Activated CD4-positive, CD25-positive, alpha-beta regulatory T cell (primary cell): ENCODE measurements at regions not wholly inside any gene's neighbourhood (a gene's known extent, or its start where the extent isn't known, plus 50 kb on each side); places are given as distances from the start of the nearest gene placed in this dataset.

Source experiments
- DNase-seq, 4 experiments: peaks; one replicate each; lab custom pipeline; 2025; lab: John Stamatoyannopoulos, UW

DNA sequence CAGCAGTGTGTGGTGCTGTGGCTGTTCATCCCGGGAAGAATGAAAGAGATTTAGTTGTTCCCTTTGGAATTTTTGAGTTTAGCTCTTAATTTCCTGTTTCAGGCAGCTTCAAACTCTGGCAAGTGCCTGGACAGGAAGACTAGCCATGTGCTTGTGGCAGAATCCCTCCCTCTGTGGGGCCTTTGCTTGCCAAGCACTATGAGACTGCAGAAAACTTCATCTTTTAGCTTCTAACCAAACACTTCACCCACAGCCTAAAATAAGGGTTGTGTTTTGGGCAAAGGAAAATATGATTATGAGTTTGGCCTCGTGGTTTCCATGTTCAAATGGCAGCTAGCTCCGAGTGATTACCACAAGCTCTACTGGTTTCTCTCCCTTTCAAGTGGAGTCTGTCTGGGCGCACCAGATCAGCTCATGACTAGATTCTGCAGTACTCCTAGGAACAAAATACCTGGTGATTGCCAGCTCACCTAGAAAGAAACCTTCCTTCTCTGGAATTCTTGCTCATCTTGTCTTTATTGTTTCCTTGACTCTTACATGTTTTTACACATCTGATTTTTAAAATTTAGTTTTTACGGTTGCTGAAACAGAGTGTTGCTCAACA is 707.5 kb downstream of the SLITRK6 start:
- no peak for DNase-seq

DNA sequence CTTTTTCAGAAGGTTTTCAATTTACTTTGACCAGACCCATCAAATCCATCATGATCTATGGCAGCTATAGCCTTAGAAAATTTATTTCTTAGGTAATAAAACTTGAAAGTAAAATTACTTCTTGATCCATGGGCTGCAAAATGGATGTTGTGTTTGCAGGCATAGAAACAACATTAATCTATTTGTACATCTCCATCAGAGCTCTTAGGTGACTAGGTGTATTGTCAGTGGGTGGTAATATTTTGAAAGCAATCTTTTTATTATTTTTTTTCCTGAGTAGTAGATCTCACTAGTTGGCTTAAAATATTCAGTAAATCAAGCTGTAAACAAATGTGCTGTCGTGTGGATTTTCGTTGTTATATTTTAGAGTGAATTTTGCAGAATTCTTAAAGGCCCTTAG is 710.0 kb downstream of the SLITRK6 start:
- no peak for DNase-seq

DNA sequence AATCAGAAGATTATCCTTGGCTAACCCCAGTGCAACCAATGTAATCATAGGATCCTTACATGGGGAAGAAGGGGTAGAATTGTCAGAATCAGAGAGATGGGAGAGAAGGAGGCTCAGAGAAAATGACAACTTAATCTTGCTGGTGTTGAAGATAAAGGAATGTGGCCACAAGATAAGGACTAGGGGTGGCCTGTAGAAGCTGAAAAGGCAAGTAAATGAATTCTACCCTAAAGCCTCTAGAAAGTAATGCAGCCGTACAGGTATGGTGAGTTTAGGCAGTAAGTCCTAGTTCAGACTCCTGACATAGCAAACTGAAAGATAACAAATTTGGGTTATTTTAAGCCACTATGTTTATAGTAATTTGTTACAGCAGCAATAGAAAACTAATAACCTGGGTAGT is 718.5 kb downstream of the SLITRK6 start:
- no peak for DNase-seq

DNA sequence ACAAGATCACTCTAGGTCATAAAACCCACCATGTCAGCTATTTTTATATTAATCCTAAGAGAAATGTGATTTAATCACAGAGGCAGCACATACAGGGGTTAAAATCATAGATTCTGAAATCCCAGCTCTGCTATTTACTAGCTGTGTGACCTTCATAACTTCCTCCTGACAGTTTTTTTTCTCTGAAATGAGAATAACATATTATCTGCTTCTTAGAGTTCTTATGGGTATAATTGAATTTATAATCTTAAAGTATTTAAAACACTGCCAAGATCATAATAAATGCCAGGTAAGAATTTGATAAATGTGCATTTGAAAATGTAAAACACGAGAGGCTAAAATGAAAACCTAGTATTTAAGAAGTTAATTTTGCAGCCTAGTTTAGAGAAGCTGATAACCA is 722.9 kb downstream of the SLITRK6 start:
- no peak for DNase-seq

DNA sequence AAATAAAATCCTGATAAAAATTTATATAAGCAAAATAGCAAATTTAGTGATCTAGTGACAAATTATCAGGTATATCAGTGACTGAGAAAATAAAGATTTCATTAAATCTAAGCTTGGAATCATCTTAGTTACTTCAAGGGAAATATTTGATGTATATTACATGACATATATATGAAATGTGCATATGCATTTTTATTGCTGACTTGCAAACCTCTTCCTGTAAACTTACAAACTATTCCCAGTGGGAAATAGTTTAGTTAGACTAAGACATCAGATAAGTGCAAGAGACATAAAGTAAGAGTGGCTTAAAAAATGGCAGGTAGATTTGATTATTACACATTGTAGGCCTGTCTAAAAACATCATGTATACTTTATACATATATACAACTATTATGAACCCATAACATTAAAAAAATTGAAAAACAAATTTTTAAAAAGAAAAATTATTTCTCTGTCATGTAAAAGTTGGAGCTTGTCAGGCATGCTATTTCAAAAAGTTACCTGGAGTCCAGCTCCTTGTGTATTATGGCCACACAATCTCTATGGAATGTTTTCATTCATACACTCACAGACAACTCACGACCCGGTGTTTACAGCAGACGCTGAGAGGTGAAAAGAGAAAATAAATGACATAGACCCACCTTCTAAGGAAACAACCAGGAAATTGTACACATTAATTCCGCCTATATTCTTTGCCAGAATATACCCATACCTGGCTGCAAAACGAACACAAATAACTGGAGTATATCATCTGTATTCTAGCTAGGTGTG is 724.5 kb downstream of the SLITRK6 start:
- no peak for DNase-seq

DNA sequence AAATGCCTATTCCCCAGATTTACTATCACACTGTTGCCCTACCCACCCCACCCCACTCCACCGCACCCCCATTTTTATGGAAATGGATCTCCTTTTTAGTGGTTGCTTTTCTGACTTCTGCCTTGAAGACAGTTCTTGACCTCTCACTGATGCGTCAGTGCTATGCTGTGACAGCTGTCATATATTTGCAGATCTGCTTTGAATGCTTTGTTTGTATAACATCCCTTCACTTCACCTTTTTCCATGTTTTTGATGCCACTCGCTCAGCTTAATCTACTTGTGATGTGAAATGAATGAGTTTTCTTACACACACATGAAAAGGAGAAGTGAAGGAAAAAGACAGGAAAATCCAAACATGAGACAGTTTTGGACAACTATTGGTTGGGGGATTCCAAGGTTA is 731.0 kb downstream of the SLITRK6 start:
- no peak for DNase-seq

DNA sequence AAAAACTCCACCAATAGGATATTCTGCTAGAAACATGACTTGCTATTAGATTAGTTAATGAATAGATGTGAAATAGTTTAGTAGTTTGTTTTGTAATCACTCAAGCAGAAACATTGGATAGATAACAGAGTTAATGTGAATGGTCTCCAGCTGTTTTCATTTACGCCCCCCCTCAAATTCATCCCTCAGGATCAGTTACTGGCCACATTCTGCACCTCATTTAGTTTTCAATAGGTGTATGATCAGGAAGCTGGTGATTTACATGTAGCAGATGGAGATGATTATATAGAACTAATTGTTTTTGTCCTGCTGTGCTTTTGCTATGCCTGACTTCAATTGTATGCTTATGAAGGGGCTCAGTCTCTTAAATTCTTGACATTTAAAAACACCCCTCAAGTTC is 759.0 kb downstream of the SLITRK6 start:
- DNase-seq = no peak

DNA sequence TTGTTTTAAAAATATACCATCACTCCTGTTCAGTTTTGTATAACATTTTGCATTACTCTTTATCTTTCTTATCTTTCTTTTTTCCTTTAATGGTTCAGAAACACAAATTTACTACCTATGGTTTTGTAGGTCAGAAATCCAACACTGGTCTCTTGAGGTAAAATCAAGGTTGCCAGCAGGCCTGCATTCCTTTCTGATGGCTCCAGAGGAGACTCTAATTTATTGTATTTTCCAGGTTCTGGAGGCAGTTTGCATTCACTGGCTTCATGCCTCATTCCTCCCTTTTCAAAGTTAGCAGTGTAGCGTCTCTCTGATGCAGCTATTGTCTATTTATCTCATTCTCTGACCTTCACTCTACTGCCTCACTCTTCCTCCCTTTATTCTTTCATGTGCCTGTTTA is 767.4 kb downstream of the SLITRK6 start:
- no peak for DNase-seq

DNA sequence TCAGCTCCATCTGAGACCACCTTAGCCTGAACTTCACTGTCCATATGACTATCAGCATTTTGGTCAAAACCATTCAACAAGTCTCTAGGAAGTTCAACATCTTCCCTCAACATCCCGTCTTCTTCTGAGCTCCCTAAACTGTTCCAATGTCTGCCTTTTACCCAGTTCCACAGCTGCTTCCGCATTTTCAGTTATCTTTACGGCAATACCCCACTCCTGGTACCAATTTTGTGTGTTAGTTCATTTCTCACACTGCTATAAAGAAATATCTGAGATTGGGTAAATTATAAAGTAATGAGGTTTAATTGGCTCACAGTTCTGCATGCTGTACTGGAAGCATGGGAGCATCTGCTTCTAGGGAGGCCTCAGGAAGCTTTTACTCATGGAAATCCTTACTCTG is 771.2 kb downstream of the SLITRK6 start:
- no peak for DNase-seq

DNA sequence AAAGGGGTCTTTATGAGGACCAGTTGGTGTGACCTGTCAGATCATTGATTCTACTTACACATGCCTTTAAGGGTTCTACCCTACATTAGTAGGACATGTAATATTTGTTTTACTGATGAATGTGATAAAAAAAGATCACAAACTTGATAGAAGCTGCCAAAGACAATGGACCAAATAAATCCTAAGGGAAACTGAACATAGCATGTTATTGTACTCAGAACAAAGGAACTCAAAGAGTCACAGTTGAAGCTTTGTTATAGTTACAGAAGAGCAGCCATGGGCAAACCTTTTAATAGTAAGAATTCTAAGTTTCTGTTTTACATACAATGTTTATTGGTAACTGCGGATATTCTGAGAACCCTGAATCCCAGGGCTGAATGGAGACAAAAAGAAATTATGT is 780.1 kb downstream of the SLITRK6 start:
- DNase-seq = no peak

DNA sequence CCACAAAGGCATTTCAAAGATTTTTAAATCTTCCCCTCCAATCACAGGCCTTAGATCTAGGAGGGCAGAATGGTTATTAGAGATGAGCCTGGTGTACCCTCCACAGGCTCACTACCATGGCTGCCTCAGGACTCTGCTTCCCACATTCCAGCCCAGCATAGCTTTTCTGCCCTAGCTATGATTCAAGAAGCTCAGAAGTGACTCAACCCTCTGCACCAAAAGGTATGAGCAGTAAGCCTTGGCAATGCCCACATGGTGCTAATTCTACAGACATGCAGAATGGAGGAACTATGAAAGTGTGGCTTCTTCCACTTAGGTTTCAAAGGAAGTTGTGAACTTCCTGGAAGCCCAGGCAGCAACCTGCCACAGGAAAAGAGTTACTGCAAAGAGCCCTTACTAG is 786.2 kb downstream of the SLITRK6 start:
- DNase-seq = no peak

DNA sequence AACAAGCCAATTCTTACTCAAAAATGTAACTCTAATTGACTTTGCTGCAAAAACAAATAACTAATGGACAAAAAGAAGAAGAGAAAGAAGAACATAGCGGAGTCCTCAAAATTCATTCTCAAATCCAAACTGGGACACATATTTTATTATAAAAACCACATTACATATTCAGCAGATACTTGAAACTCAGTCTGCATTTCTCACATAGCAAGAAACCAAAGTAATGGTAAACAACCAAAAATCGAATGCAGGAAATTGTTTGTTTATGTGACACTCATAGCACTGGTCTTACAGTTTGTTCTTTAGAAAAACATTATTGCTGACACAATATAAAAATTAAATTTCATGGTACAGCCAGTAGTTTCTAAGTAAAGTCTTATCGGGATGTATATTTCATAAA is 789.8 kb downstream of the SLITRK6 start:
- DNase-seq = no peak

DNA sequence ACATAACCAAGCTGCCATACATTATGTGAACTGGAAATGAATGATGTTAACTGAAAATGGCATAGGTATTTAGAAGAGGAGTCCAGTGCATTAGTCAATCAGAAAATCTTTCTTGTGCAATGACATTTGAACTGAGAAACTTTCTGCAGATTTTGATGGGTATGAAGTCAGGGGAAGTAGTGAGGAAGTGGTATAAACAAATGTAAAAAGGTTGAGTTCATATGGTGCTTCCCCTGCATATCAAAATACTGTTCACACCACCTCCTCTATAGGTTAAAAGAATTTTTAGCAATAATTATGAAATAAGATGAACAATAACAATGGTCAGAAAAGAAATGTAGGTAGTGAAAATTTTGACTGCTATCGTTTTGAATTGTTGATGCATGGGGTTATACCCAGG is 800.0 kb downstream of the SLITRK6 start:
- DNase-seq = no peak

DNA sequence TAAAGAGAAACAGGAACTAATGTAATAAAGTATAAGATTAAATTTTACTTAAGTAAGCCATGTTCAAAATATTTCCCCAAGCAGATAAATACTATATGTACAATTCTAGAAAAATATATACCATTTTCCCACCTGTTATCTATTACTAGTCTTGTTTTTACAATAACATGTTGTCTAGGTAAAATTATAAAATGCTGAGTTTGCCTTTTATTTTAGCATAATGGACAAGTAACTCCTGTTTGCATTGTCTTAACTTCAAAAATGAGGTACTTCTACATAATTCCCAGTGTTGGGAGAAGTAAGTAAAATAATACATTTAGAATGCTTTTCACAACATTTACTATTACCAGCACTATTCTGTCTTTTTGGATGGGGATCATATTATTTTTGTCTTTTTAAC is 800.5 kb downstream of the SLITRK6 start:
- DNase-seq = no peak

DNA sequence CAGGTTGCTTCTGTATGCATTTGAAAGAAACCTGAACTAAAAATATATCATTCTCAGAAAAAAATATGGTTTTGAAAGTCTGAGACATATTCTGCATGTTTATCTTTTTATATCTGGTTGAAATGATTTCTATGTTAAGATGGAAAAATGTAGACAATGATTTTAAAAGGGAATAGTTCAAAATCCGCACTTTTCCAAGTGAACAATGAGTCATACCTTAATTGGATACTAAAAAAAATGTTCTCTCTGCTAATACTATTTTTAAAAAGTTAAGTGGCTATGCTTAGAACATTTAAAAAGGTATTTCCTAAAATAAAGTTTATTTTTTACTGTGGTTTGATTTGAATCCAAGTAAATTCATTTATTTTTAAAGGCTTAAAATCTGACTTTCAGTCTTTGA is 801.4 kb downstream of the SLITRK6 start:
- no peak for DNase-seq

DNA sequence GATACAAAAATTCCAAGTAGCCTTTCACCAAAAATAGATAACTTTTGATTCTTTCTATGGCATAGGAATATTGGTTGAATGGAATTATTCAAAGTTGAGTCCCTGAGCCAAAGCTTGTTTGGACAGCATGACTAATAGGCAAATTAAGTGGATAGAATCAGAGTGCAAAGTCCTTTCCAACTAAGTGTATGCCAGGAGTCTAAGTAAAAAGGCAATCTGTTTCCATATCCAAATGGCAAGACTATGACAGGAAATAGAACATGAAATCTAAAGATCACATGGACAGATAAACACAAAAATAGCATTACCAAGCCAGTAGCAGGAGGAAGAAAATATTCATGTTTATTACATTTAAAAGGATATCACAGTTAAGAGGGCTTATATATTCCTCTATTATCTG is 804.6 kb downstream of the SLITRK6 start:
- no peak for DNase-seq

DNA sequence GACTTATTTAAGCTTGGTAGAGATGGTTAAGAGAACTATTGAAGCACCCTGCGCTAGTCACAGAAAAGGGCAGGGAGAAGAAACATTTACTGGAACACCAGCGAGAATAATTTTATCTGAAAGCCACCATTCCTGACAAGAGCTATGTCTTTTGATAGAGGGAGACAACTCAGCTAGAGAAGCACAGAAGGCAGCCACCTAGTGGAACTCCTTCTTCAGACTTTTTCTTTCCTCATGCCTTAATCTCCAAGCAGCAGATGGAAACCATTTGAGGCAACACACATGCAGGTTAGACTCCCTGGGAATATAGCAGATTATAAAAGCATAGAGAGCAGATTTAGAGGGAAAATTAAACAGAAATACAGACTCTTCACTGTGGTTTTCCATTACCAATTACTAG is 813.4 kb downstream of the SLITRK6 start:
- no peak for DNase-seq

DNA sequence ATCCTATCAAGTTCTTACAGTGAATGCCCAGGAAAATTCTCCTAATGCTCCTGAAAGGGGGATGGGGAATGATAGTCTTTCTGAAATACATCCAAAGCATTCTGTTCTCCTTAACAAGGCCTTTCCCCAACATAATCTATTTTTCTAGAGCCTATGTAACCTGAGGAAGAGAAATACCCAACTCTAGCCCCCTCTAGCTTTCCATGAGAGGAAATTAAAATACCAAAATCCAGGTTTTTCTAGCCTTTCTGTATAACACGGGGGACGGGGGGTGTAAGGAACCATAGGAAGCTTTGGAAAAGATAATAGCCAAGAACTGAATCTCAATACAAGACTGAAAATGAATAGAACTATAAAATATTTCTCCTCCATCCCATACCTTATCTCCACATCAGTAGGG is 815.9 kb downstream of the SLITRK6 start:
- DNase-seq = no peak

DNA sequence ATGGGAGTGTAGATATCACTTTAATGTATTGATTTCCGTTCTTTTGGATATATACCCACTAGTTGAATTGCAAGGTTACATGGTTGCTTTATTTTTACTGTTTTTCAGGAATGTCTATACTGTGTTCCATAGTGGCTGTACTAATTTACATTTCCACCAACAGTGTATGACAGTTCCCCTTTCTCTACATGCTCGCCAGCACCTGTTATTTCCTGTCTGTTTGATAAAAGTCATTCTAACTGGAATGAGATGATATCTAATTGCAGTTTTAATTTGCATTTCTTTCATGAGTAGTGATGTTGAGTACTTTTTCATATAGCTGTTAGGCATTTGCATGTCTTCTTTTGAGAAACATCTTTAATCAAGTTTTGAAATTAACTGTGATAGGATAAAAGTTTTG is 818.6 kb downstream of the SLITRK6 start:
- no peak for DNase-seq

DNA sequence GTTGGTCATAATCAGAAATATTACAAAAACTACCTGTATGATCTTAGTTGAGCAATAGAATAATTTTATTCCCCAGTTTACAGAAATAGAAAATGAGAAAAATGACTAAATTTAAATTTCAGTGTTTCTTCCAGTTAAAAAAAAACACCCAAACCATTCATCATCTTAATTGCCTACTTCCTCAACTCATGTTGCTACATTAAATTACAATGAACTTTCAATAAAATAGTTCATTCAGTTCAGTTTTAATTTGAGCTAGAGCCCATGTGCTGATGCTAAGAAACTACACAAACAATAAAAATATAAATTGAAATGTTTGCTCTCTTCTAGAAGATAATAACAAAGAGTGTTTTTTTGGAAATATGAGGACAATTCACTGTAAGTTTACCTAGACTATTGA is 820.4 kb downstream of the SLITRK6 start:
- no peak for DNase-seq

DNA sequence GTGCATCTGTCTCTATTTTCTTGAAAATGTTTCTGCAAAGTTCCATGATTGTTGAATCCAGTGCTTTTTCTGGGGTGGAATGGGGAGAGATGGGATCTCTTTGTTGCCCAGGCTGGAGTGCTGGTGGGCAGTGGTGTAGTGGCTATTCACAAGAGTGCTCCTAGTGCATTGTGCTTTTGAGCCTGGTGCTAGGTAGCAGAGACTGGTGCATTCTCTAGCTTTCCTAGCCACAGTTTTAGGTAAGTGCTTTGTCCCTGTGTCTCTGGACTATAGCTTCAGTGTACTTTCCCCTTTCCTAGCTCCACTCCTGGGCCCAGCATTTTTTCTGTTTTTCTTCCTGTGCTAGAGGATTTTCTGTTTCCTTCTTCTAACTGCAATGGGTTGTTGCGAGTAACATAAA is 825.6 kb downstream of the SLITRK6 start:
- DNase-seq = no peak

DNA sequence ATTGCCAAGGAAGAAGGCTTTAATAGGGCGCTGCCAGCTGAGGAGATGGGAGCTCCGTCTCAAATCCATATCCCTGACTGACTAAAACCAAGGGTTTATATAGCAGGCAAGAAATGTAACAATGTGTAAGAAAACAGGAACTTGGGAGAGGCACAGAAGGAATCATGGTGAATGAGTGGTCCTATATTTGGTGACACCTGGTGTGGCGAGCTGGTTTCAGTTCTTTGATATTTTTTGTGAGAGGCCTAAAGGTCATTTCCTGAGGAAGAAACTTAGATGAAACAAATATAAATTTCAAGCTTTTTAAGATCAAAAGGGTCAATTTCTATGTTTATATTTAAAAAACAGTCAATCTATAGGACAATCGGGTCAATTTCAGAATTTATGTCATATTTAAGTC is 826.3 kb downstream of the SLITRK6 start:
- DNase-seq = no peak

DNA sequence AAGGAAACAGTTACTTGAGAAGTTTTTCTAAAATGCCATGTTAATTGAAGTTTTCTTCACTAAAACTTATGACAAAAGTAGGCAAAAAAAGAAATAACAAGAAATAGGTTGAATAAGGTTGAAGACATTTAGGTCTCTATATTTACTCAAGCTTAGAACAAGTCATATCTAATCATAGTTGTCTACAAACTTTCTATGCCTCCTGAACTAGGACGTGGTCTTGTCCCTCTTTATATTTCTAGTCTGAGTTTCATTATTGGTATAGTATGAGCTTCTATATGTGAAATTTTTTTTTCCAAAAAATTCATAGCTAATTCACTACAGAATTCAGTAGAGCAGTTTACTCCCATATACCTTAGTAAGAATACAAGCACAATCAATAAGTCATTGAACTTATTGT is 836.4 kb downstream of the SLITRK6 start:
- DNase-seq = no peak

DNA sequence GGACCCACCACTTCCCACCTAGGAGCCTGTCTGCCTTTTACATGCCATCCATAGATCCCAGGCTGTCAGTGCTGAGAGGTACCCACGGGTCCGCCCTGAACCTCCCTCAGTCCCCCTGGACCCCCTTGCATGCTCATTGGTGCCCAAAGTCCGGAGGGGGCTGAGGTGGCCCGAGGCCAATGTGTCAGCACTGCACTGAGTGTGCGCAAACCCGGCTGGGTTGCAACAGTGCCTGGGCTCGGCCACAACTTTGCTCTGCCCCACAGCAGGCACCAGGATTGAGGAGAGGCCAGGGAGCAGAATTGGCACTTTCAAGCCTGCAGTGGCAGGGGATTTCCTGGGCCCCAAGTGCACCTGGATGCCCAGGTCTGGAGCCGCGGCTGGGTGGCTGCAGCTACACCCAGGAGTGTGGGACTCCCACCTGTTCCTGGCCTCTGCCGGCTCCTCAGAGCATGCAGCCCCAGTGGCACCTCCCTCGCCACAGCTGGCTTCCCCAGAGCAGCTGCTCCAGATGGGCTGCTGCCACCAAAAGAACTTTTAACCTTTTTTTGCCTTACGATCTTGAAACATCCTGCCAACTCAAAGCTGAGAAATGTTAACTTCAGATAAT is 837.0 kb downstream of the SLITRK6 start:
- DNase-seq = no peak
